SJSA1 (cell line): ENCODE measurements at regions not wholly inside any gene's neighbourhood (a gene's known extent, or its start where the extent isn't known, plus 50 kb on each side); places are given as distances from the start of the nearest gene placed in this dataset.
A peak's percentile ranks its signal among the peaks of the same experiment; 100 is the strongest.

Experiments used
- DNase-seq, 2 experiments: peaks; one replicate each; pipeline ENCODE4 v3.0.0-alpha.2; 2015 to 2020; ENCODE audit warnings: low spot score in 2 of 2, low read depth in 1 of 2
- H3K27ac ChIP-seq: fragments of 250-450 bp; sonication (Bioruptor Pico); 2 replicates; pipeline ENCODE4 v1.5.1; 2020; ENCODE audit warnings: mild to moderate bottlenecking, moderate library complexity
- H3K27me3 ChIP-seq: fragments of 250-450 bp; sonication (Bioruptor Pico); replicated peaks from 2 replicates; pipeline ENCODE4 v1.5.1; 2020; ENCODE audit warnings: mild to moderate bottlenecking, moderate library complexity
- H3K36me3 ChIP-seq: fragments of 250-450 bp; sonication (Bioruptor Pico); 2 replicates; pipeline ENCODE4 v1.5.1; 2020; ENCODE audit warnings: mild to moderate bottlenecking
- H3K4me1 ChIP-seq: fragments of 250-450 bp; sonication (Bioruptor Pico); replicated peaks from 2 replicates; pipeline ENCODE4 v1.6.1; 2021; ENCODE audit warnings: mild to moderate bottlenecking
- H3K4me3 ChIP-seq: fragments of 250-450 bp; sonication (Bioruptor Pico); 2 replicates; pipeline ENCODE4 v1.5.1; 2020; ENCODE audit warnings: mild to moderate bottlenecking
- H3K9me3 ChIP-seq: fragments of 250-450 bp; sonication (Bioruptor Pico); replicated peaks from 2 replicates; pipeline ENCODE4 v1.5.1; 2020; ENCODE audit warnings: mild to moderate bottlenecking

DNA sequence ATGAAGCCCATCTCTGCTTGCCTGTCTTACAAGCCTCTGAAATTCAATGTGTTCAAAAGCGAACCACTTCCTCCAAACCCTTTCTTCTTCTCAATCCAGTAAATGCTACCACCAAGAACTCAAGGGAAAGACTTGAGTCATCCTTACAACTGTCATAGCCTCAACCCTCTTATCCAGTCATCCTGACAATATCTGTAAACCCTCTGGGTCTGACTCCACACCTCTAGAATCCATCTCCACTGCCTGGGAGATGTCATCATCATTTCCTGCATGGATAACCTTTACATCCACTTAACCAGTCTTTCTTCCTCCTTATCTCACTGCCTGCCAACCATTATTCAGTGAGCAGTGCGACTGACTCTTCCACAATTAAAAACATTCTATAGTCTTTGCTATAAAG is 441.1 kb downstream of the SETD4 start:
- H3K27me3 ChIP-seq: no peaks in the 10 kb centered on the region
- H3K36me3 ChIP-seq: 0 out of 2 replicates have a peak, but pooled peaks cover 2% of the 10 kb centered on the region
- H3K4me1 ChIP-seq: peaks cover 29% of the 10 kb centered on the region
- DNase-seq: peak in 1 of 2 experiments; percentile 33
- no peaks in the 10 kb centered on the region for H3K9me3 ChIP-seq
- no peak overlapping the region for H3K27ac ChIP-seq
- no peak overlapping the region for H3K4me3 ChIP-seq

DNA sequence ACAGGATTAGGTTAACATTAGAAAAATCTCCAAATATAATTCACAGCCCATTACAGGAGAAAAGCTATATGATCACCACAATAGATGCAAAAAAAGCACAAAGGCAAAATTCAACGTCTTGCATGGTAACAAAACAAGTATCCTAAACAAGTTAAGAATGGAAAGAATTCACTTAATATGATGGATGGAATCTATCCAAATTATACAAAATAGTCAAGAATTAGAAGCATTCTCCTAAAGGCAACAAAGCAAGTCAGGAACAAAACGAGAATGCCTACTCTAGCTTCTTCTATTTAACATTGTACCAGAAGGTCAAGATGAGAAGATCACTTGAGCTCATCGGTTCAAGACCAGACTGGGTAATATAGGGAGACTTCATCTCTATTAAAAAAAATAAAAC is 442.8 kb downstream of the SETD4 start:
- no peaks in the 10 kb centered on the region for H3K9me3 ChIP-seq
- 0 out of 2 replicates have a peak, but pooled peaks cover 2% of the 10 kb centered on the region for H3K36me3 ChIP-seq
- H3K4me3 ChIP-seq: no peak overlapping the region
- DNase-seq: no peak
- H3K4me1 ChIP-seq: peaks cover 35% of the 10 kb centered on the region
- no peaks in the 10 kb centered on the region for H3K27me3 ChIP-seq
- H3K27ac ChIP-seq: no peak overlapping the region

- H3K4me1 ChIP-seq: peaks cover 35% of the 10 kb centered on the region
- no peaks in the 10 kb centered on the region for H3K27me3 ChIP-seq
- DNase-seq: peak in 1 of 2 experiments; percentile 28
- H3K36me3 ChIP-seq: 0 out of 2 replicates have a peak, but pooled peaks cover 2% of the 10 kb centered on the region
- no peaks in the 10 kb centered on the region for H3K9me3 ChIP-seq
- H3K4me3 ChIP-seq: no peak overlapping the region
- H3K27ac ChIP-seq: no peak overlapping the region
These were observed 444.2 kb downstream of the SETD4 start for GRCh38 chr21:35616090-35616489.

DNA sequence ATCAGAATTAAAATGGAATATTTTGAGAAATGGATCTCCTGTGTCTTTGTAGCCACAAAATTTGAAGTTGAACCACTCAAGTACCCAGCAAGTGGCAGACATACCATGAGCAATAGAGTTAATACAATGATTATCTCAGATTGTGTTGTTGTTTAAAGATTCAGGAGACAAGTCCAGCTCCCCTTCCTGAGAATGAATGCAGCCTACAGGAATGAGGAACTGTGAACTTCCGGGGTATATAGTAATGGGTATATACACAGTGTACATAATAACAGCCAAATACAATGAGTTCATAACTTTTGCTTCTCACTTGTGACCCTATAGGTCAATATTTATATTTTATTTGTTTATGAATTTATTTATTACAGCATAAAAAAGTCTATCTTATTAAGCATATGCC is 445.0 kb downstream of the SETD4 start:
- H3K27ac ChIP-seq: no peak overlapping the region
- peaks cover 35% of the 10 kb centered on the region for H3K4me1 ChIP-seq
- 0 out of 2 replicates have a peak, but pooled peaks cover 2% of the 10 kb centered on the region for H3K36me3 ChIP-seq
- no peaks in the 10 kb centered on the region for H3K9me3 ChIP-seq
- no peak for DNase-seq
- no peak overlapping the region for H3K4me3 ChIP-seq
- no peaks in the 10 kb centered on the region for H3K27me3 ChIP-seq

- peak; percentile 54 to 64 for DNase-seq
- no peaks in the 10 kb centered on the region for H3K27me3 ChIP-seq
- H3K36me3 ChIP-seq: 0 out of 2 replicates have a peak, but pooled peaks cover 2% of the 10 kb centered on the region
- no peak overlapping the region for H3K4me3 ChIP-seq
- peak overlapping the region; percentile 27; the same call in 1 of the 2 replicates for H3K27ac ChIP-seq
- no peaks in the 10 kb centered on the region for H3K9me3 ChIP-seq
- peaks cover 32% of the 10 kb centered on the region for H3K4me1 ChIP-seq
These were observed 445.9 kb downstream of the SETD4 start for GRCh38 chr21:35614396-35614921.

DNA sequence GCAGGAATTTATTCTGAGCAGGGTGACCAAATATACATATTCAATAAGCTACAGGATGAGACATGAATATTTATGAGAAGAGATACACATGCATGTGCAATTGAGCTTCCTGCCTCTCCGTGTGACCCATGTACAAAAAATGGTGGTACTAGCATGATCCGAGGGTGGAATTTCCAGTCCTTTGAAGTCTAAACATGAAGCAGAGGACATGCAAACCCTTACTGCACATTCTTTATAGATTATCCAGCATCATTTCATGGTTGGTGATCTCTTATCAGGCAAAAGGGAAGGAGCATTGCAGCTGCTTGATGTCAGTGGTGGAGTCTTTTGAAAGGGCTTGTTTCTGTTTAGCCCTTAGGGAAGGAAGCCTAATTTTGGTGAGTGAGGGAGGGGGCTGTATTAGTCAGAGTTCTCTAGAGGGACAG is 448.6 kb downstream of the SETD4 start:
- Histone ChIP-seq H3K36me3 (0 out of 2 replicates have a peak, but pooled peaks cover 2% of the 10 kb centered on the region), H3K4me1 (peaks cover 21% of the 10 kb centered on the region), H3K9me3 (no peaks in the 10 kb centered on the region), H3K27me3 (no peaks in the 10 kb centered on the region), H3K27ac (no peak overlapping the region), H3K4me3 (no peak overlapping the region)
- DNase-seq: no peak

- no peaks in the 10 kb centered on the region for H3K27me3 ChIP-seq
- no peak for DNase-seq
- no peaks in the 10 kb centered on the region for H3K36me3 ChIP-seq
- H3K9me3 ChIP-seq: no peaks in the 10 kb centered on the region
- peaks cover 7% of the 10 kb centered on the region for H3K4me1 ChIP-seq
- H3K27ac ChIP-seq: no peak overlapping the region
- H3K4me3 ChIP-seq: no peak overlapping the region
These were observed 451.1 kb downstream of the SETD4 start for GRCh38 chr21:35609263-35609662.

- no peaks in the 10 kb centered on the region for H3K27me3 ChIP-seq
- no peak for DNase-seq
These were observed 452.9 kb downstream of the SETD4 start for GRCh38 chr21:35607406-35607805.

DNA sequence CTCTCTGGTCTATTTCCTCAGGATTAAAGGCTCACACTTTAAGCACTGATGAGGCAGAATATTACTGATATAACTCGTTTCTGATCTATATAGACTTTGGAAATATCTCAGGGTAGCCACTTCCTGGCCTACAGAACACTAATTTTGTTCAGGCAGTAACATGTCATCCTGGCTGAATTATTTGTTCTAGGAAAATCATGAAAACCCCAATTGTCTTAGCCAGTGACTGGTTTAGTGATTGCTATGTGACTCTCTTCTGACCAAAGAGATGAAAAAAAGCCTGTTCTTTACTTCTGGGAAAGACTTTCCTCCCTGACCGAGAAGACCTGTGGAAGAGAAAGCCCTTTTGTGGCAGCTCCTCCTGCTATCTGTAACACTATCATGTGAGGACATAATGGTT is 453.7 kb downstream of the SETD4 start:
- Histone ChIP-seq H3K9me3 (no peaks in the 10 kb centered on the region), H3K27ac (no peak overlapping the region), H3K27me3 (no peaks in the 10 kb centered on the region), H3K4me3 (no peak overlapping the region), H3K36me3 (no peaks in the 10 kb centered on the region), H3K4me1 (no peaks in the 10 kb centered on the region; the same call in 1 of the 2 replicates)
- no peak for DNase-seq

More at GRCh38 chr21:35607406-35607805, 452.9 kb downstream of the SETD4 start:
- Histone ChIP-seq H3K36me3 (no peaks in the 10 kb centered on the region), H3K9me3 (no peaks in the 10 kb centered on the region), H3K4me3 (no peak overlapping the region), H3K4me1 (no peaks in the 10 kb centered on the region; the same call in 1 of the 2 replicates), H3K27ac (no peak overlapping the region)

- no peaks in the 10 kb centered on the region for H3K4me1 ChIP-seq
- H3K4me3 ChIP-seq: no peak overlapping the region
- H3K27me3 ChIP-seq: no peaks in the 10 kb centered on the region
- DNase-seq: no peak
- H3K36me3 ChIP-seq: no peaks in the 10 kb centered on the region
- no peak overlapping the region for H3K27ac ChIP-seq
- no peaks in the 10 kb centered on the region for H3K9me3 ChIP-seq
These were observed 454.2 kb downstream of the SETD4 start for GRCh38 chr21:35606146-35606545.

DNA sequence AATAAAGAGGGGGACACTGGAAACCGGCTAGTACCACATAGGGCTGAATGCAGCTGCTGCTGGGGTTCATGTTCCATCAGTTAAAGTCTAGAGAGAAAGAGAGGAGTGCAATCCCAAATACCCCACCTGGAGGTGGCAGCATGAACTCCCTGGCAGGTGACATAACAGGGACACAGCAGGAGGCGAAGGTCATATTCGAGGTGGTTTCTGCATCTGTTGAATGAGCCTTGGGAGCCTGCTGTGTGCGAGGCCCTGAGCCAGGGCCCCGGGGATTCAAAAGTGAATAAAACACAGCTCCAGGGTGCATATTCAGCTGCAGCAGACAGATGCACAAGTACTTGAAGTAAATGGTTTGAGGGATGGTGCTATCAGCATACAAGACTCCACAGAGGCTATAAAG is 456.8 kb downstream of the SETD4 start:
- Histone ChIP-seq H3K36me3 (no peaks in the 10 kb centered on the region), H3K9me3 (no peaks in the 10 kb centered on the region), H3K4me1 (no peaks in the 10 kb centered on the region), H3K4me3 (no peak overlapping the region), H3K27ac (no peak overlapping the region), H3K27me3 (no peaks in the 10 kb centered on the region)
- no peak for DNase-seq

DNA sequence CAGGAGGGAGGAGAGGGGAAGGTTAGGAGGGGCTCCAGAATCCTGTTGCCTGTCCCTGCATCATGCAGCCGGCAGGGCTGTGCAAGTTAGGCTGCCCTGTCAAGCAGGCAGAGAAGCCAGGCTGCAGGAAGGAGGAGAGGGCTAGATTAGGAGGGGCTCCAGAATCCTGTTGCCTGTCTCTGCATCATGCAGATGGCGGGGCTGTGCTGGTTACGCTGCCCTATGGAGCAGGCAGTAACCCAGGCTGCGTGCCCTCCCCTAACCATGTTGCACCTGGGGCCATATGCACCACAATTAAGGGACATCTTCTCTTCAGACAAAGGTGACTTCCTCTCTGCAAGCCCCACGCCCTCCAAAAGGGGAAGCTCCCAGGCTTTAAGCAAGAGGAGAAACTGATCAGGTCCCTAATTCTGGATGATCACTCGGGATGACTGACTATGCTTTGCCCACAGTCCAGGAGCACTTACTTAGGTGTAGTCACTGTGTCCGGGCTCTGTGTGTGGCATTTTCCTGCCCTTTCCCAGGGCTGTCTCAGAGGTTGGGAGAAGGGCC is 457.4 kb downstream of the SETD4 start:
- Histone ChIP-seq H3K4me3 (no peak overlapping the region), H3K27ac (no peak overlapping the region), H3K4me1 (no peaks in the 10 kb centered on the region), H3K9me3 (no peaks in the 10 kb centered on the region), H3K27me3 (no peaks in the 10 kb centered on the region), H3K36me3 (no peaks in the 10 kb centered on the region)
- no peak for DNase-seq

DNA sequence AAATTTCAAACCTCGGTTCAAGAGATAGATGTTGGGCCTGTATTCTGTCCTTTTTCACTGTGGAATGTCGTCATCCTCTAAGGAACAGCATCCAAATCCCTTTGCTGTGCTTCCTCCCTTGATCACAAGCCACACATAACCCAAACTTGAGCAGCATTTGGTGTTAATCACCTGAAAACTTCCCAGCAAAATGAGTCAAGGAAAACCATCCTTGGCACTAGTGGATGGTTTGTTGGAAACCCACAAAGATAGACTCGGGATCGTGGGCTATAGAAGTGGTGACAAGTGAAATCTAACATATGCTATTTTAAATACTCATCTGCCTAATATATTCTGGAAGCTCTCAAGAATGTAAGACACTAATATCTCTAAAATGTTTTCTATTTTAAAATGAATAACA is 459.1 kb downstream of the SETD4 start:
- DNase-seq: no peak
- H3K9me3 ChIP-seq: no peaks in the 10 kb centered on the region
- no peaks in the 10 kb centered on the region for H3K4me1 ChIP-seq
- H3K27me3 ChIP-seq: no peaks in the 10 kb centered on the region
- H3K27ac ChIP-seq: no peak overlapping the region
- H3K36me3 ChIP-seq: no peaks in the 10 kb centered on the region
- no peak overlapping the region for H3K4me3 ChIP-seq

DNA sequence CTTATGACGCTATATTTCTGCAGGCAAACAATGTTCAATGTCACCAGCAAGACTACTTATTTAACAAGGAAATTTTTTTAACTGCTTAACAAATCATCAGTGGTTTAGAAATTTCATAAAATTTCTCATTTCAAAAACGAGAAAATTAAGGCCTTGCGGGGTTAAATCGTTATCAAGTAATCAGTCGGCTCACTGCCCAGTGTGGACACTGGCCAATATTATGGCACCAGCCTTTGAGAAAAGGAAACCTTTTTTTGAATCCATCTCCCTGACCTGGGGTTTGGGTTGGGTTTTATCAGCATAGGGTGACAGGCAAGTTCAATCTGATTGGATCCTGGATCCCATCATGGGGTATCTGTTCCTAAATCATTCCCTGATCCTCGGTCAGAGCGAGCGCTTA is 461.2 kb downstream of the SETD4 start:
- no peak overlapping the region for H3K27ac ChIP-seq
- H3K27me3 ChIP-seq: no peaks in the 10 kb centered on the region
- no peak for DNase-seq
- no peak overlapping the region for H3K4me3 ChIP-seq
- H3K9me3 ChIP-seq: no peaks in the 10 kb centered on the region
- H3K36me3 ChIP-seq: no peaks in the 10 kb centered on the region
- no peaks in the 10 kb centered on the region for H3K4me1 ChIP-seq
